A549 (cell line): ENCODE measurements at regions not wholly inside any gene's neighbourhood (a gene's known extent, or its start where the extent isn't known, plus 50 kb on each side); places are given as distances from the start of the nearest gene placed in this dataset.

Experiments
- ATAC-seq, 2 experiments: fragments of 200-7000 bp in 1 of 2; fragments of >200 bp in 1 of 2; cut with Nextera tagmentation in 1 of 2; cut with Tn5 transposase in 1 of 2; 3 replicates each; pipeline versions ENCODE4 v1.8.0 to v1.9.1; 2018 to 2020; ENCODE audit warnings: mild to moderate bottlenecking in 1 of 2, moderate library complexity in 1 of 2
- CTCF ChIA-PET: fragments of 300-600 bp; sonication (Branson Sonifier 250); formaldehyde crosslinking; extraction: SDS; loops from one replicate; lab custom pipeline; 2021; ENCODE audit warnings: antibody characterized with exemption, inconsistent platforms; lab: Yijun Ruan, JAX
- POLR2A ChIA-PET: fragments of 350-600 bp; formaldehyde crosslinking; extraction: SDS; loops from one replicate; lab custom pipeline; 2021; ENCODE audit warnings: antibody characterized with exemption, inconsistent platforms; lab: Yijun Ruan, JAX
- DNase-seq, 2 experiments: peaks; one replicate each; pipeline versions ENCODE4 v3.0.0 to v3.0.0-alpha.2; 2011 to 2016; ENCODE audit warnings: low read depth in 1 of 2, low spot score in 1 of 2
- FAIRE-seq: peaks from 2 replicates; lab custom pipeline; 2011; peaks lifted over from hg19 to GRCh38; lab: Jason Lieb, UNC
- H3K27ac ChIP-seq, 2 experiments: fragments of >200 bp; sonication (Bioruptor Twin); formaldehyde crosslinking; 3 replicates each; pipeline ENCODE4 v1.5.1; 2016 to 2017
- H3K4me1 ChIP-seq: fragments of >200 bp; sonication (Bioruptor Twin); formaldehyde crosslinking; 3 replicates; pipeline ENCODE4 v1.6.1; 2016
- H3K4me2 ChIP-seq: fragments of >200 bp; sonication (Bioruptor Twin); formaldehyde crosslinking; 3 replicates; pipeline ENCODE4 v1.6.1; 2016
- H3K4me3 ChIP-seq: fragments of >200 bp; sonication (Bioruptor Twin); formaldehyde crosslinking; 3 replicates; pipeline ENCODE4 v1.5.1; 2016
- H3K9me3 ChIP-seq: fragments of >200 bp; sonication (Bioruptor Twin); formaldehyde crosslinking; 3 replicates; pipeline ENCODE4 v1.6.1; 2016
- ATOH8 ChIP-seq: fragments of 250-450 bp; sonication (Bioruptor Pico); IDR thresholded peaks from 2 replicates; pipeline ENCODE4 v1.5.0; 2020; ENCODE audit warnings: low read depth, mild to moderate bottlenecking, moderate library complexity
- BHLHE40 ChIP-seq: IDR thresholded peaks from 2 replicates; pipeline ENCODE4 v1.6.1; 2012; ENCODE audit warnings: low read depth, low read length, inconsistent platforms
- CTCF ChIP-seq: fragments of >200 bp; sonication (Bioruptor Twin); formaldehyde crosslinking; IDR thresholded peaks from 3 replicates; pipeline ENCODE4 v1.5.1; 2016
- E2F6 ChIP-seq: IDR thresholded peaks from 2 replicates; pipeline ENCODE4 v1.6.1; 2012; ENCODE audit warnings: low read depth, borderline replicate concordance
- ESRRA ChIP-seq: fragments of 150-350 bp; IDR thresholded peaks from 2 replicates; pipeline ENCODE4 v1.6.1; 2014; ENCODE audit warnings: mild to moderate bottlenecking, low read length, borderline replicate concordance
- FOSL2 ChIP-seq, 2 experiments: fragments of 450-650 bp in 1 of 2; fragments of >200 bp in 1 of 2; sonication (Bioruptor Twin) in 1 of 2; formaldehyde crosslinking; IDR thresholded peaks; 2 replicates each; pipeline versions ENCODE4 v1.5.0 to v1.6.1; 2016 to 2020; ENCODE audit warnings: mild to moderate bottlenecking in 1 of 2, moderate library complexity in 1 of 2
- HDAC2 ChIP-seq: fragments of 200-600 bp; sonication (generic); IDR thresholded peaks from 2 replicates; pipeline ENCODE4 v1.6.1; 2016
- HES2 ChIP-seq: fragments of >200 bp; sonication (Bioruptor Twin); formaldehyde crosslinking; IDR thresholded peaks from 2 replicates; pipeline ENCODE4 v1.6.1; 2016
- HMGXB4 ChIP-seq: fragments of 250-450 bp; sonication (Bioruptor Pico); IDR thresholded peaks from 2 replicates; pipeline ENCODE4 v1.5.0; 2021; ENCODE audit warnings: mild to moderate bottlenecking, moderate library complexity, borderline replicate concordance
- HOXB5 ChIP-seq: fragments of 250-450 bp; sonication (Bioruptor Pico); IDR thresholded peaks from 2 replicates; pipeline ENCODE4 v1.5.0; 2020; ENCODE audit warnings: mild to moderate bottlenecking, moderate library complexity
- KDM1A ChIP-seq: fragments of 200-600 bp; sonication (generic); IDR thresholded peaks from 2 replicates; pipeline ENCODE4 v1.6.1; 2016; ENCODE audit warnings: low read depth, mild to moderate bottlenecking
- MAFK ChIP-seq: fragments of 450-650 bp; IDR thresholded peaks from 2 replicates; pipeline ENCODE4 v1.6.1; 2014; ENCODE audit not compliant: partially characterized antibody
- MAX ChIP-seq: IDR thresholded peaks from 2 replicates; pipeline ENCODE4 v1.6.1; 2012
- MAZ ChIP-seq: fragments of 150-350 bp; IDR thresholded peaks from 2 replicates; pipeline ENCODE4 v1.6.1; 2014; ENCODE audit warnings: antibody characterized with exemption, low read depth, low read length, borderline replicate concordance
- MYC ChIP-seq: IDR thresholded peaks from 2 replicates; pipeline ENCODE4 v1.6.1; 2012; ENCODE audit warnings: mild to moderate bottlenecking, inconsistent platforms, low read length, improper control_type of control experiment, borderline replicate concordance
- NPAS2 ChIP-seq: fragments of 250-450 bp; sonication (Bioruptor Pico); IDR thresholded peaks from 2 replicates; pipeline ENCODE4 v1.8.0; 2022; ENCODE audit warnings: mild to moderate bottlenecking, moderate library complexity, borderline replicate concordance
- PBX3 ChIP-seq: IDR thresholded peaks from 2 replicates; pipeline ENCODE4 v1.6.1; 2012
- PHF8 ChIP-seq: fragments of 200-600 bp; sonication (generic); IDR thresholded peaks from 2 replicates; pipeline ENCODE4 v1.6.1; 2016; ENCODE audit warnings: low read depth, mild to moderate bottlenecking, antibody characterized with exemption, moderate library complexity, borderline replicate concordance
- POLR2A ChIP-seq: IDR thresholded peaks from 2 replicates; pipeline ENCODE4 v1.6.1; 2012; ENCODE audit warnings: mild to moderate bottlenecking, low read length
- RAD21 ChIP-seq, 2 experiments: fragments of >200 bp in 1 of 2; sonication (Bioruptor Twin) in 1 of 2; formaldehyde crosslinking in 1 of 2; IDR thresholded peaks in 1 of 2; conservative IDR thresholded peaks in 1 of 2; 2 replicates in 1 of 2; 3 replicates in 1 of 2; pipeline ENCODE4 v1.6.1; 2012 to 2018; ENCODE audit warnings: inconsistent platforms in 1 of 2
- RARB ChIP-seq: fragments of 250-450 bp; sonication (Bioruptor Pico); IDR thresholded peaks from 2 replicates; pipeline ENCODE4 v1.8.0; 2021; ENCODE audit warnings: mild to moderate bottlenecking, moderate library complexity
- RCOR1 ChIP-seq: fragments of 150-350 bp; IDR thresholded peaks from 2 replicates; pipeline ENCODE4 v1.6.1; 2014; ENCODE audit warnings: antibody characterized with exemption, low read length, low read depth
- RFX5 ChIP-seq: fragments of 450-650 bp; IDR thresholded peaks from 2 replicates; pipeline ENCODE4 v1.7.1; 2014; ENCODE audit warnings: antibody characterized with exemption, mild to moderate bottlenecking, moderate library complexity
- TFCP2L1 ChIP-seq: fragments of 250-450 bp; sonication (Bioruptor Pico); IDR thresholded peaks from 2 replicates; pipeline ENCODE4 v1.5.0; 2021; ENCODE audit warnings: mild to moderate bottlenecking
- ZC3H11A ChIP-seq: fragments of 450-650 bp; IDR thresholded peaks from 2 replicates; pipeline ENCODE4 v1.6.1; 2014; ENCODE audit warnings: antibody characterized with exemption, mild to moderate bottlenecking
- ZFP36 ChIP-seq: fragments of 450-650 bp; IDR thresholded peaks from 2 replicates; pipeline ENCODE4 v1.6.1; 2014; ENCODE audit warnings: borderline replicate concordance; ENCODE audit not compliant: partially characterized antibody
- ZNF302 ChIP-seq: fragments of 250-450 bp; sonication (Bioruptor Pico); IDR thresholded peaks from 2 replicates; pipeline ENCODE4 v1.9.0; 2021; ENCODE audit warnings: inconsistent platforms, mild to moderate bottlenecking, moderate library complexity
- WGBS: methylation state at CpG from one replicate; pipeline ENCODE4 v1.1.6; 2017; ENCODE audit errors: missing lambda C conversion rate; 5-methylcytosine and 5-hydroxymethylcytosine counted together

GRCh38 chr1:234665975-234666605 lies 56.1 kb upstream of the IRF2BP2 start:
- CTCF ChIA-PET, result no interaction called here
- Histone ChIP-seq H3K4me1 (peaks cover 2% of the 10 kb centered on the region; the same call in 1 of the 3 replicates), H3K9me3 (peaks cover 6% of the 10 kb centered on the region; the same call in 1 of the 3 replicates), H3K4me2 (no peak overlapping the region), H3K27ac (0 out of 6 replicates have a peak overlapping the region, but pooled peaks of 1 of the 2 experiments have one; percentile 9), H3K4me3 (no peak overlapping the region)
- POLR2A ChIA-PET, result no interaction called here
- ATAC-seq (no peak), DNase-seq (no peak), FAIRE-seq (no peak)
- whole genome bisulfite sequencing, result 95% methylated on average over 6 of the region's 6 CpGs
- TF ChIP-seq PHF8 (no peak), ESRRA (no peak), MAFK (no peak), RCOR1 (no peak), E2F6 (no peak), HDAC2 (no peak), POLR2A (no peak), ZFP36 (no peak), MAZ (no peak), KDM1A (no peak), RAD21 (conservative IDR thresholded peaks at IDR 0.05 in 1 of 2, IDR thresholded peaks at IDR 0.05 in 1 of 2) (no peak), NPAS2 (CRISPR knock-in tag) (no peak), BHLHE40 (no peak), HMGXB4 (CRISPR knock-in tag) (no peak), PBX3 (no peak), MYC (no peak), CTCF (no peak)

- H3K9me3 ChIP-seq, result no peaks in the 10 kb centered on the region
- H3K4me3 ChIP-seq, result no peak overlapping the region
- peak overlapping the region; percentile 28 to 88; a peak in 5 of 6 replicates for H3K27ac ChIP-seq
- CTCF ChIA-PET, result interaction anchor here (0.9 to 1.2 kb wide), 3 partner anchors 9 to 51 kb away, joined by 3 to 4 read pairs (median 4); no protein-coding TSS in a partner anchor
- TF ChIP-seq PHF8 (no peak), RARB (CRISPR knock-in tag) (no peak), HOXB5 (no peak), RFX5 (no peak), MAFK (no peak), HES2 (no peak), MAX (no peak), FOSL2 (IDR thresholded peaks at IDR 0.05) (no peak), FOSL2 (CRISPR knock-in tag; IDR thresholded peaks at IDR 0.05) (no peak), E2F6 (no peak), ZC3H11A (no peak), TFCP2L1 (CRISPR knock-in tag) (no peak), ATOH8 (CRISPR knock-in tag) (no peak), ZNF302 (no peak)
- TF ChIP-seq, all 56 proteins: peak for 0
- 74% methylated on average over 8 of the region's 8 CpGs for WGBS
- DNase-seq (no peak), ATAC-seq (no peak), FAIRE-seq (no peak)
- Histone ChIP-seq H3K4me1 (peaks cover 40% of the 10 kb centered on the region), H3K4me2 (no peak overlapping the region)
- POLR2A ChIA-PET, result interaction anchor here (1.0 to 1.4 kb wide), 2 partner anchors 50 to 51 kb away, joined by 3 read pairs; partner anchors contain the start of gene IRF2BP2
Measured at GRCh38 chr1:234662148-234662547, 52.2 kb upstream of the IRF2BP2 start.
